GM18867 (cell line): ENCODE measurements at regions not wholly inside any gene's neighbourhood (a gene's known extent, or its start where the extent isn't known, plus 50 kb on each side); places are given as distances from the start of the nearest gene placed in this dataset.

ENCODE experiments used
- ATAC-seq: cut with Tn5 transposase; IDR thresholded peaks from one replicate; pipeline ENCODE4 v1.9.1; 2021; ENCODE audit warnings: mild to moderate bottlenecking, moderate library complexity; ENCODE audit not compliant: unreplicated experiment

GRCh38 chr16:51450376-51450775 is 299.3 kb upstream of the SALL1 start:
- no peak for ATAC-seq

DNA sequence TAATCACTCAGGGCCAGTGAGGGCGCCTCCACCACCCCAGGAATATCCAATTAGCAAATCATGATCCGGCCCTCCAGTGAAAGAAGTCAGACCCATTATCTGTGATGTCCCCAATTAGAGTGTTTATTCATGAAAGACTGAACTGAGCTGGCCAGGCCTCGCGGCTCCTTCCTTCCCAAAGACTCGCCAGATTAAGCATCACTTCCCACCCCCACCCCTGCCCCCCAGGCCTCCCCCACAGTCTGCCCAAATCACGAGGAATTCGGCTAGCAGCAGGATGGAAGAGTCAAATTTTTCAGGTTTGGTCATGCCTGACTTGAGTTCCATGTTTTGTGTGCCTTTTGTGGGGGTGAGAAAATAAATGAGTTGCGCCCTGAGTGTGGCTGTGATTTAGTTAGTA is 298.4 kb upstream of the SALL1 start:
- no peak for ATAC-seq

- no peak for ATAC-seq
These were observed 294.2 kb upstream of the SALL1 start for GRCh38 chr16:51445250-51445649.

DNA sequence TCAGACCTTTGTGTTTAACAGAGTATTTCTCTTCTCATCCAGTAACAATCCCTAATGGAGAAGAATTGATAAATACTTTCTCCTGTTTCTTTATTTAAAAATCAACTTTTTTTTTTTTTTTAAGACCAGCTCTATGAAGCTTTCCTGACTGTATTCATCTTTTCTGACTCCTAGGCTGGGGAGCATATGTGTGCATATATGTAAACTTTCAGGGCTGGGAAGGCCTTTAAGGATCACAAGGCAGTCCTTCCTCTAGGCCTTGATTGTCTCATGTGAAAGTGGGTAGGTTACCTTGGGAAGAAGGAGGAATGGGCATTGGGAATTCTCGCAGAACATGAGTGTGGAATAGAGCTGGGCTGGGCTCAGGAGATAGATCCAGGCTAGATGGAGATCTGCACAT is 292.9 kb upstream of the SALL1 start:
- ATAC-seq, result no peak

DNA sequence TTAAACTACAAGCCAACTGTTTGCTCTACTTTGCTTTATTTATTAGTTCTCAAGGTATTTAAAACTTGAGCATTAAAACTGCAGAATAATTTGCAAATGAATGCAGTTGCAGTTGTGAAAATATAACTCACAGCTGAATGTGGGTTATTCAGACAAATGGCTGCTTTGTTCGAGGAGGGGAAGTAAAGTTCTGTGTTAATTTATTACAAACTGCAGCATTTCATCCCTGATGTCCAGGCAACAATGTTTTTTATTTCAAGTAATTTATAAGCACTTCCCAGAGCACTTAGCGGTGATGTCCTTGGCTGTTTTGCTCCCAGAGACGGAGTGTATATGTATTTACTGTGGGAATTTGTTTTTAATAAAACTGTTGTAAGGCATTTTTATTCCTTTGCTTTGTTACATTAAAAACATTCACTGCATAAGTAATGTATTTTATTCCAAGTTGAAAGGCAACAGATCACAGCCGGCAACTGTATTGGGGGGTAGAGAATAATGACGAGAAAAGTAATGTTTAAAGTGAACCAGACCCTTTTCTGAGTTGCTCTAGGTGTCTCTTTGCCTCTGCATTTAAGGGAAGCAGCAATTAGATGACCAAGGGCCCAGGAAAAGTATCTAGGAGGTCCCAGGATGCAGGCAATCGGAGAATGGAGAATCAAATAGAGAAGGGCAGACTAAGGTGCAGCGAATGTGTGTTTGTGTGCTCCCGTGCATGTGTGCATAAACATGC is 291.2 kb upstream of the SALL1 start:
- no peak for ATAC-seq

DNA sequence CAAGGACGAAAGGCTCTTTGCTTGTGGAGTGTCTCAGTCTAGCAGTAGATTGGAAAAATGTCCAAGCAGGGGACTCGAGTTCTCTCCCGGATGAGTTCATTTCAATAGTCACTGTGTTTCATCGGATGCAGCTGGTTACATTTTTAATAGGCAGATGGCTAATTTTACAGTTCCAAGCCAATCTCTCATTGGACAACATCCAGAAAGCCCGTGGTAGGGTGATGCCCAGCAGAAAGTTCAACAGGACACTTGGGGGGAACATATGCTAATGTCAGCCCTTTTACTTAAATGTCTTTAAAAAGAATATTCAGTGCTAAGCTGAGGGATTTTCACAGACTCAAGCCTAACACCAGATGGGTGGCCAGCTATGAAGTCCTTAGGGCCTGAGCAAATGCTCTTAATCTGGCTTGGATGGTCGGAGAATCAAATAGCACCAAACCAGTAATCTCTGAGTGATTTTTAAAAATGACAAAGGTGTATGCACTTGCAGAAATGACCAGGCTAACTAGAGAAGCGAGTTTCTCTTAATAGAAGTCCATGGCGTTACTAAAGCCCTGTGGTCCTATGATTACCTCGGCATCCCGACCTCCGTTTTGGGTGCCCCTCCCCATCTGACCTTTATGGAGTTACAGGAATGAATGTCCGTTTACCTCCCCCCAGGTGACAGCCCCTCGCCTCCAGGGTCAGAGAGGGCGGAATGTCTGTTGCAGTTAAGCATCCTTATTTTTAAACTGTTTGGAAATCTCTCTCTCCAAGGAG is 289.2 kb upstream of the SALL1 start:
- no peak for ATAC-seq

GRCh38 chr16:51439271-51439670 is 288.2 kb upstream of the SALL1 start:
- ATAC-seq, result no peak

GRCh38 chr16:51436742-51437141 is 285.7 kb upstream of the SALL1 start:
- ATAC-seq, result no peak

- ATAC-seq, result no peak
These were observed 283.6 kb upstream of the SALL1 start for GRCh38 chr16:51434567-51435198.

DNA sequence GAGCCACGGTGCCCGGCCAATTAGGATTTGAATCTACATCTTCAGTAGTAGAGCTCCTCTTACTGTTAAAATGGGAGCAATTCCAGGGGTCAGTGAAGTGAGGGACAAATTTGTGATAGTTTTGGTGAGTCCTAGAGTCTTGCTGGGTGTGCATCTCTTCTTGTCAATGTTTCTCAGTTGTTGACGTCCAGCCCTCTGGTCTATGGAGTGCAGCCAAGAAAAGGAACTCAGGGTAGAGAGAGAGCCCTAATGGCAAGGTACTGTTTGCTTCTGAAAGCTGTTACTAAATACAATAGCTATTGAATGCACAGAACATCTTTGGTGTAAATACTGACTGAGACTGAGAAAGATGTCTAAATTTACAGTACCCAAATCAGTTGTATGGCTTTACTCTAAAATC is 282.5 kb upstream of the SALL1 start:
- ATAC-seq, result no peak

DNA sequence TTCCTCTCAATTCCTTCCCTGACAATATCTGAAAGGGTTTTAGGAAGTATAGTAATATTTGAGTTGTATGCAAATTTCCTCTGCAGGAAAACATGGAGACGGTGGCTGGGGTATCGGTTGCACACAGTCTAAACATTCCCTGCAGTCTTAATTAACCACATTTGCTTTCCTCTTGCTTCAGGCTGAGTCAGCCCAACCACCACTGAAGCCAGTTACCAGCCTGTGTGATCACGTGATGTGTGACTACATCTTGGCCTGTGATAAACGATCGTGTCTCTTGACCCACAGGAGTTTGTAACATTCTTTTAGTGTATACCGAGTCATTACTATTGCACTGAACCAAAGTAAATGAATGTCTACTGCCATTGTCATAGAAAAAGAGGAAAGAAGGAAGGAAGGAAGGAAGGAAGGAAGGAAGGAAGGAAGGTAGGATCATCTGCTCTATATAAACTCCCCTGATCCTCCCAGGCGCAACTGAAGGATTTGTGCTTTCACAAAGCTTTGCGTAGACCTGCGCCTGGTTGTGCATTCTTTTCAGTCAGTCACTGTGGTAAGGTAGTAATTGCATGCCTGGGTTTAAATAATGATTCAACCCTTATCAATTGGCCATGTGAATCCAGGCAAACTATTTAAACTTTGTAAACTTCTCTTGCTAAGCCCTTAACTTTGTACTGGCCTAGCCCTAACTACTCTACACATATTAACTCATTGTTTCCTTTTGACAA is 280.6 kb upstream of the SALL1 start:
- ATAC-seq, result no peak

GRCh38 chr16:51430716-51431369 is 279.8 kb upstream of the SALL1 start:
- ATAC-seq, result no peak

- ATAC-seq, result no peak
These were observed 278.0 kb upstream of the SALL1 start for GRCh38 chr16:51429041-51429440.

- no peak for ATAC-seq
These were observed 276.0 kb upstream of the SALL1 start for GRCh38 chr16:51427085-51427484.

- no peak for ATAC-seq
These were observed 275.2 kb upstream of the SALL1 start for GRCh38 chr16:51426276-51426675.

- ATAC-seq, result no peak
These were observed 269.2 kb upstream of the SALL1 start for GRCh38 chr16:51420247-51420646.

DNA sequence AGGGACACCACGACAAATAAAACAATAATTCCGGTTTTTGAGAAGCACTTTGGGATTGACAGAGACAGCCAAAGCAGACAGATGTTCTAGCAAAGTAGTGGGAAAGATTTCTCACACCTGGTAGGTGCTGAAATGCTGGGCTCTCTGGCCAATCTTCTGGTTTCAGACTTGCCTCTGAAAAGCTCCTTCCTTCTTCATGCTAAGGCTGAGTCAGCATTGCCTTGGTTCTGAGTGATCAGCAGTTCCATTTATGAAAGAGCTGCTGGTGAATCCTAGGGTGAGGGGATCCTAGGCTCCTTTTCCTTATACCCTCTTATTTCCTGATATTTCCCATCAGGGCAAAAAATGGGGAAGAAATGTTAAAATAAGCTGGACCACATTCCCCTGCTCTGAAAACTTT is 268.7 kb upstream of the SALL1 start:
- no peak for ATAC-seq

- ATAC-seq, result no peak
These were observed 267.2 kb upstream of the SALL1 start for GRCh38 chr16:51418258-51418657.

DNA sequence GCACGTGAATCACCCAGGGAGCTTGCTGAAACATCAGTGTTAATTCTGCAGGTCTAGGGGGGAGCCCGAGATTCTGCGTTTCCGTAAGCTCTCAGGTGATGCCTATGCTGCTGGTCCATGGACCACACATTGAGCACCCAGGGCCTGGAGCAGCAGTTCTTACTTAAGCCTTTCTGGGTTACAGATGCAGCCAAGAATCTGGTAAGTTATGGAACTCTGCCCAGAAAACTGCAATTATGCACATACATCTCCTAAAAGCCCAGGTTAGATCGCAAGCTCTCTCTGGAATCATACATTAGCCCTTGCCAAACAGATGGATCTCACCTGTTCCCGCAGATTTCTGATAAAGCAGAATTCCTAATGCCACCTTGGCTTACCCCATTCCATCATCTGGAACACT is 265.9 kb upstream of the SALL1 start:
- ATAC-seq, result no peak

DNA sequence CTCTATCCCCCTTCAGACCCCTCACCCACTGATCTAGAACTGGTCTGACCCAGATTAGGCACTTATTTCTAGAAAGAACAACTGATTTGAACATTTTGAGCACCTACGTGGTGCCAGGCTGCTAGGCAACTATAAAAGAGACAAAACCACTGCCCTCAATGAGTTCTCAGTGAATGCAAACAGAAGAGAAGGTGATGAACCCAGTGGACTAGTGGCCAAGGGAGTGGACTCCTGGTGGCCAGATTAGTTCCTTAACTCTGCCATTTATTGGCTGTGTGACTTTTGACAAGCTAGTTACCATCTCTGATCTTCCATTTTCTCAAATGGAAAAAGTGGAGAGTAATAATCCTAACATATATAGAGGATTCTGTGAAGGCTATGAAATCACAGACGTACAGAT is 259.1 kb upstream of the SALL1 start:
- ATAC-seq, result no peak
